22Rv1 (cell line): ENCODE measurements at regions not wholly inside any gene's neighbourhood (a gene's known extent, or its start where the extent isn't known, plus 50 kb on each side); places are given as distances from the start of the nearest gene placed in this dataset.

Experiments used
- CTCF ChIP-seq: fragments of 450-650 bp; IDR thresholded peaks from 2 replicates; pipeline ENCODE4 v1.5.1; 2017; ENCODE audit warnings: mild to moderate bottlenecking
- ZFX ChIP-seq: fragments of 450-650 bp; IDR thresholded peaks from 2 replicates; pipeline ENCODE4 v1.6.1; 2017; ENCODE audit warnings: antibody characterized with exemption, borderline replicate concordance

GRCh38 chr5:114790403-114790792, 379.3 kb downstream of the TRIM36 start:
- no peak for TF ChIP-seq CTCF
- no peak for TF ChIP-seq ZFX
